NOMO-1 treated with dmso at 0.1 percent for 144 hours (cell line): ENCODE measurements at regions not wholly inside any gene's neighbourhood (a gene's known extent, or its start where the extent isn't known, plus 50 kb on each side); places are given as distances from the start of the nearest gene placed in this dataset.

Experiments used
- DNase-seq: peaks from one replicate; lab custom pipeline; 2025; ENCODE audit not compliant: unreplicated experiment; lab: John Stamatoyannopoulos, UW

- DNase-seq, result no peak
Measured at GRCh38 chr1:29473161-29473855, 237.0 kb downstream of the PTPRU start.

GRCh38 chr1:29471487-29472313 is 235.4 kb downstream of the PTPRU start:
- DNase-seq, result no peak

- DNase-seq, result no peak
Measured at GRCh38 chr1:29470788-29471119, 234.4 kb downstream of the PTPRU start.

- DNase-seq, result no peak
Measured at GRCh38 chr1:29470087-29470787, 233.9 kb downstream of the PTPRU start.

GRCh38 chr1:29469457-29469856 is 233.1 kb downstream of the PTPRU start:
- no peak for DNase-seq

- no peak for DNase-seq
Measured at GRCh38 chr1:29467989-29468900, 231.9 kb downstream of the PTPRU start.

GRCh38 chr1:29466258-29466657 is 229.9 kb downstream of the PTPRU start:
- no peak for DNase-seq

- DNase-seq, result no peak
Measured at GRCh38 chr1:29465755-29466154, 229.4 kb downstream of the PTPRU start.

- DNase-seq, result no peak
Measured at GRCh38 chr1:29462096-29462495, 225.8 kb downstream of the PTPRU start.

- no peak for DNase-seq
Measured at GRCh38 chr1:29461115-29461739, 224.9 kb downstream of the PTPRU start.

- no peak for DNase-seq
Measured at GRCh38 chr1:29460694-29461093, 224.4 kb downstream of the PTPRU start.

- DNase-seq, result no peak
Measured at GRCh38 chr1:29460041-29460610, 223.8 kb downstream of the PTPRU start.

GRCh38 chr1:29459620-29459945 is 223.3 kb downstream of the PTPRU start:
- DNase-seq, result no peak

GRCh38 chr1:29458737-29459619 is 222.7 kb downstream of the PTPRU start:
- no peak for DNase-seq

GRCh38 chr1:29457496-29458368 is 221.4 kb downstream of the PTPRU start:
- no peak for DNase-seq

GRCh38 chr1:29456685-29457435 is 220.5 kb downstream of the PTPRU start:
- DNase-seq, result no peak

GRCh38 chr1:29455781-29456180 is 219.5 kb downstream of the PTPRU start:
- DNase-seq, result no peak
